ENCODE measurements at regions not wholly inside any gene's neighbourhood (a gene's known extent, or its start where the extent isn't known, plus 50 kb on each side); places are given as distances from the start of the nearest gene placed in this dataset.

DNA sequence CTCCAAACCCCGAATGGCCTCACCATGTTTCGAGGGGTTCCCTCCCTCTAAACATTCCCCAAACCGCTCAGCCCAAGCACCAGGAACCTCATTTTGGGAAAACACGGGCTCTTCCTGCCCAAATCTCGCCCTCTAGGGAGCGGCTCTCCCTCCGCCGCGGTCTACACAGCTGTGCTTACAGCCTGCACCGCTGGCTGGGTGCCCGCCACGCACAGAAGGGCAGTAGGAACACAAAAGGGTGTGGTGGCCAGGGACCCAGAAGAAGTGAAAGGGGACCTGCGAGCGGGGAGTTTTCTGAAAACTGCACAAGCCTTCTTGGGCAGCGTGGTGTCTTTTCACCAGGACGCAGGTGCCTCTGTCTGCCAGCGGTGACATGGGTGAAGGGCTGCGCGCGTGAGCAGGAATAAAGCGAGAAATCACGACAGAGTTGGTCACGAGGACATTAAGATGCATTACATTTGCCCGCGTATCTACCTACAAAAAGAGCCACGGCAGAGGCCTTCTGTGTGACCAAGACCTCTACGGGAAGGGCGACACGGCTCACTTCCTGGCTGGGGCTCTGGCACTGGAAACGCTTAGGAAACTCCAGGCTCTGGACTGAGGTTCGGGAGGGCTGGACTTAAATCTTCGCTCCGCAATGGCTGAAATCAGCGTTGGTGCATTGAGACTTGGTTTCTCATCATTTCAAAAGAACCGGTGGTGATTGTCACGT is 171.7 kb downstream of the LSM5 start:
- TF ChIP-seq, protein P1, sequence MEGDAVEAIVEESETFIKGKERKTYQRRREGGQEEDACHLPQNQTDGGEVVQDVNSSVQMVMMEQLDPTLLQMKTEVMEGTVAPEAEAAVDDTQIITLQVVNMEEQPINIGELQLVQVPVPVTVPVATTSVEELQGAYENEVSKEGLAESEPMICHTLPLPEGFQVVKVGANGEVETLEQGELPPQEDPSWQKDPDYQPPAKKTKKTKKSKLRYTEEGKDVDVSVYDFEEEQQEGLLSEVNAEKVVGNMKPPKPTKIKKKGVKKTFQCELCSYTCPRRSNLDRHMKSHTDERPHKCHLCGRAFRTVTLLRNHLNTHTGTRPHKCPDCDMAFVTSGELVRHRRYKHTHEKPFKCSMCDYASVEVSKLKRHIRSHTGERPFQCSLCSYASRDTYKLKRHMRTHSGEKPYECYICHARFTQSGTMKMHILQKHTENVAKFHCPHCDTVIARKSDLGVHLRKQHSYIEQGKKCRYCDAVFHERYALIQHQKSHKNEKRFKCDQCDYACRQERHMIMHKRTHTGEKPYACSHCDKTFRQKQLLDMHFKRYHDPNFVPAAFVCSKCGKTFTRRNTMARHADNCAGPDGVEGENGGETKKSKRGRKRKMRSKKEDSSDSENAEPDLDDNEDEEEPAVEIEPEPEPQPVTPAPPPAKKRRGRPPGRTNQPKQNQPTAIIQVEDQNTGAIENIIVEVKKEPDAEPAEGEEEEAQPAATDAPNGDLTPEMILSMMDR (conservative IDR thresholded peaks at IDR 0.05; ENCODE audit: low read depth, low read length): no peak
- TF ChIP-seq EZH2phosphoT487 (IDR thresholded peaks at IDR 0.05; ENCODE audit: borderline replicate concordance, low read length): no peak
- TF ChIP-seq EZH2 (IDR thresholded peaks at IDR 0.05; ENCODE audit: low read length, unreplicated experiment): no peak

Data from PC-3 (cell line).